MM.1S (cell line): ENCODE measurements at regions not wholly inside any gene's neighbourhood (a gene's known extent, or its start where the extent isn't known, plus 50 kb on each side); places are given as distances from the start of the nearest gene placed in this dataset.

Source experiments
- DNase-seq: peaks from one replicate; pipeline ENCODE4 v3.0.0-alpha.2; 2015
- H2AFZ ChIP-seq: fragments of 300-600 bp; sonication (generic); 2 replicates; pipeline ENCODE4 v1.6.0; 2016; ENCODE audit warnings: antibody characterized with exemption, low read length
- H3F3A ChIP-seq: fragments of 300-600 bp; sonication (generic); 2 replicates; pipeline ENCODE4 v1.6.1; 2016; ENCODE audit warnings: mild to moderate bottlenecking, antibody characterized with exemption, low read length, moderate library complexity, mixed read lengths; ENCODE audit not compliant: insufficient read depth
- H3K27ac ChIP-seq: fragments of 300-600 bp; sonication (generic); 2 replicates; pipeline ENCODE4 v1.5.1; 2016; ENCODE audit warnings: mild to moderate bottlenecking, low read length
- H3K27me3 ChIP-seq: fragments of 300-600 bp; sonication (generic); replicated peaks from 2 replicates; pipeline ENCODE4 v1.6.0; 2016; ENCODE audit warnings: low read length; ENCODE audit not compliant: insufficient read depth
- H3K36me3 ChIP-seq: fragments of 300-600 bp; sonication (generic); replicated peaks from 2 replicates; pipeline ENCODE4 v1.6.1; 2016; ENCODE audit warnings: mild to moderate bottlenecking, low read length, mixed read lengths; ENCODE audit not compliant: insufficient read depth
- H3K4me1 ChIP-seq: fragments of 300-600 bp; sonication (generic); 2 replicates; pipeline ENCODE4 v1.6.1; 2016; ENCODE audit warnings: low read length, mixed read lengths
- H3K4me2 ChIP-seq: fragments of 300-600 bp; sonication (generic); 2 replicates; pipeline ENCODE4 v1.6.0; 2016; ENCODE audit warnings: low read depth, low read length
- H3K4me3 ChIP-seq: fragments of 300-600 bp; sonication (generic); 2 replicates; pipeline ENCODE4 v1.5.1; 2016; ENCODE audit warnings: low read length, mixed read lengths
- H3K79me2 ChIP-seq: fragments of 300-600 bp; sonication (generic); 2 replicates; pipeline ENCODE4 v1.6.1; 2016; ENCODE audit warnings: mixed run types, low read length, mixed read lengths
- H3K9ac ChIP-seq: fragments of 300-600 bp; sonication (generic); 2 replicates; pipeline ENCODE4 v1.6.1; 2016; ENCODE audit warnings: low read length, mixed read lengths
- H3K9me2 ChIP-seq: fragments of 300-600 bp; sonication (generic); replicated peaks from 2 replicates; pipeline ENCODE4 v1.6.1; 2016; ENCODE audit warnings: mild to moderate bottlenecking, low read length, mixed read lengths; ENCODE audit not compliant: insufficient read depth
- H3K9me3 ChIP-seq: fragments of 300-600 bp; sonication (generic); replicated peaks from 2 replicates; pipeline ENCODE4 v1.6.1; 2016; ENCODE audit warnings: mild to moderate bottlenecking, low read length, mixed read lengths; ENCODE audit not compliant: insufficient read depth
- H4K20me1 ChIP-seq: fragments of 300-600 bp; sonication (generic); 2 replicates; pipeline ENCODE4 v1.6.1; 2016; ENCODE audit warnings: mild to moderate bottlenecking, low read length, moderate library complexity, mixed read lengths; ENCODE audit not compliant: insufficient read depth
- EZH2 ChIP-seq: fragments of 300-600 bp; sonication (generic); optimal IDR thresholded peaks from 2 replicates; pipeline ENCODE3; 2017; ENCODE audit warnings: low read depth, mild to moderate bottlenecking, antibody characterized with exemption, low read length, mixed read lengths
- EZH2phosphoT487 ChIP-seq: fragments of 300-600 bp; sonication (generic); IDR thresholded peaks from 2 replicates; pipeline ENCODE4 v1.6.1; 2018; ENCODE audit warnings: antibody characterized with exemption, low read length
- TF ChIP-seq, protein P1 (sequence below): fragments of 300-600 bp; sonication (generic); IDR thresholded peaks from 2 replicates; pipeline ENCODE4 v1.5.1; 2016; ENCODE audit warnings: antibody characterized with exemption, low read length, mixed read lengths

DNA sequence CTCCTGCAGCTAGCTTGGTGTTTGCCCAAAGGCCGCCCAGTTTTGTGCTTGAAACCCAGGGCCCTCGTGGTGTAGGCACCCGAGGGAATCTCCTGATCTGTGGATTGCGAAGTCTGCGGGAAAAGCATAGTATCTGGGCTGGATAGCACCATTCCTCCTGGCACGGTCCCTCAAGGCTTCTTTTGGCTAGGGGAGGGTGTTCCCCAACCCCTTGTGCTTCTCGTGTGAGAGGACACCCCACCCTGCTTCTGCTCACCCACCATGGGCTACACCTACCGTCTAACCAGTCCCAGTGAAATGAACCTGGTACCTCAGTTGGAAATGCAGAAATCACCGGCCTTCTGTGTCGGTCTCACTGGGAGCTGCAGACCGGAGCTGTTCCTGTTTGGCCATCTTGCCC is 403.5 kb downstream of the USP25 start:
- no peak for TF ChIP-seq EZH2phosphoT487
- TF ChIP-seq, protein P1, sequence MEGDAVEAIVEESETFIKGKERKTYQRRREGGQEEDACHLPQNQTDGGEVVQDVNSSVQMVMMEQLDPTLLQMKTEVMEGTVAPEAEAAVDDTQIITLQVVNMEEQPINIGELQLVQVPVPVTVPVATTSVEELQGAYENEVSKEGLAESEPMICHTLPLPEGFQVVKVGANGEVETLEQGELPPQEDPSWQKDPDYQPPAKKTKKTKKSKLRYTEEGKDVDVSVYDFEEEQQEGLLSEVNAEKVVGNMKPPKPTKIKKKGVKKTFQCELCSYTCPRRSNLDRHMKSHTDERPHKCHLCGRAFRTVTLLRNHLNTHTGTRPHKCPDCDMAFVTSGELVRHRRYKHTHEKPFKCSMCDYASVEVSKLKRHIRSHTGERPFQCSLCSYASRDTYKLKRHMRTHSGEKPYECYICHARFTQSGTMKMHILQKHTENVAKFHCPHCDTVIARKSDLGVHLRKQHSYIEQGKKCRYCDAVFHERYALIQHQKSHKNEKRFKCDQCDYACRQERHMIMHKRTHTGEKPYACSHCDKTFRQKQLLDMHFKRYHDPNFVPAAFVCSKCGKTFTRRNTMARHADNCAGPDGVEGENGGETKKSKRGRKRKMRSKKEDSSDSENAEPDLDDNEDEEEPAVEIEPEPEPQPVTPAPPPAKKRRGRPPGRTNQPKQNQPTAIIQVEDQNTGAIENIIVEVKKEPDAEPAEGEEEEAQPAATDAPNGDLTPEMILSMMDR: no peak
- no peak for TF ChIP-seq EZH2
- H3F3A ChIP-seq: no peaks in the 10 kb centered on the region
- H3K36me3 ChIP-seq: no peaks in the 10 kb centered on the region
- DNase-seq: no peak
- no peaks in the 10 kb centered on the region for H3K9me3 ChIP-seq
- H3K79me2 ChIP-seq: no peaks in the 10 kb centered on the region
- no peak overlapping the region for H3K9ac ChIP-seq
- H3K27me3 ChIP-seq: no peaks in the 10 kb centered on the region
- H3K9me2 ChIP-seq: no peaks in the 10 kb centered on the region
- H3K4me2 ChIP-seq: no peak overlapping the region
- H3K27ac ChIP-seq: no peak overlapping the region
- no peak overlapping the region for H3K4me3 ChIP-seq
- no peak overlapping the region for H2AFZ ChIP-seq
- H4K20me1 ChIP-seq: no peaks in the 10 kb centered on the region
- H3K4me1 ChIP-seq: no peaks in the 10 kb centered on the region

DNA sequence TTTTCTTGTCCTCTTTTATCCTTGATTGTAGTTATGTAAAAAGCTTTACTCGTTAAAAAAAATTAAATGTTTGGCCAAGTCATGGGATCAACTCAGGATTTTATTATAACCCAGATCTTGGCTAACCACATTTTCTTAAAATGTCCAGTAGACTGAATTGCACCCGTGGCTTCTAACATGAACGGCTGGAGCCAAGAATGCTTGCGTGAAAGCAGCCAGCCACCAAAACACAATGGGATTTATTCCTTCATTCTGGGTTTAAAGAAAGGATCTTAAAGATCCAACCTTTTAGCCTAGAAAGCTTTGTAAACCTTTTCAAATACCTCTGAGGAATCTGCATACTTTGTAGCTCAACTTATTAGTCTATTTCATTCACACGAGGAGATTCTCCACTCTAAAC is 404.4 kb downstream of the USP25 start:
- Histone ChIP-seq H3K9me2 (no peaks in the 10 kb centered on the region), H3K9me3 (no peaks in the 10 kb centered on the region), H3K27me3 (no peaks in the 10 kb centered on the region), H3K4me2 (no peak overlapping the region), H3K36me3 (no peaks in the 10 kb centered on the region), H3K9ac (no peak overlapping the region), H2AFZ (no peak overlapping the region), H3K4me3 (no peak overlapping the region), H3K4me1 (no peaks in the 10 kb centered on the region), H3K79me2 (no peaks in the 10 kb centered on the region), H3K27ac (no peak overlapping the region), H4K20me1 (no peaks in the 10 kb centered on the region), H3F3A (no peaks in the 10 kb centered on the region)
- TF ChIP-seq, protein P1: no peak
- DNase-seq: no peak

DNA sequence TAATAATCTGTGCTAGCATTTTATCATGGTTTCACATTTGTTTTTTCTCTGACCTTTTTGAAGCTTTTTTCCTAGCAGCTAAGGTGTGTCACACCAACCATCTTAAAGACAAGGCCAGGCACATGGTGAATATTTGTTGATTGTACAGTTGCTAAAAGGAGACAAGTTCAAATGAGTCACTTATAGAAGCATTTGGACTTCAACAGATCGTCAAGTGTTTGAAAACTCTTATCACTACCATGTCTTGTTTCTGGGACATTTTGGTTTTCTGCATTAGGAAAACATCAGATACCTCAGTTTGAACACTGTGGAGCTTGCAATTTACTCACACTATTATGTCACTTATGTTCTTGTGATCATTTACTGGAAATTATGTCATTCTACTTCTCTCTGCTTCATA is 407.3 kb downstream of the USP25 start:
- TF ChIP-seq EZH2 (no peak), EZH2phosphoT487 (no peak)
- TF ChIP-seq, protein P1: no peak
- Histone ChIP-seq H3K79me2 (no peaks in the 10 kb centered on the region), H3K27ac (no peak overlapping the region), H3K9me3 (no peaks in the 10 kb centered on the region), H4K20me1 (no peaks in the 10 kb centered on the region), H3K9ac (no peak overlapping the region), H2AFZ (no peak overlapping the region), H3F3A (no peaks in the 10 kb centered on the region), H3K9me2 (no peaks in the 10 kb centered on the region), H3K27me3 (no peaks in the 10 kb centered on the region), H3K4me3 (no peak overlapping the region), H3K4me2 (no peak overlapping the region), H3K4me1 (no peaks in the 10 kb centered on the region), H3K36me3 (no peaks in the 10 kb centered on the region)
- no peak for DNase-seq

DNA sequence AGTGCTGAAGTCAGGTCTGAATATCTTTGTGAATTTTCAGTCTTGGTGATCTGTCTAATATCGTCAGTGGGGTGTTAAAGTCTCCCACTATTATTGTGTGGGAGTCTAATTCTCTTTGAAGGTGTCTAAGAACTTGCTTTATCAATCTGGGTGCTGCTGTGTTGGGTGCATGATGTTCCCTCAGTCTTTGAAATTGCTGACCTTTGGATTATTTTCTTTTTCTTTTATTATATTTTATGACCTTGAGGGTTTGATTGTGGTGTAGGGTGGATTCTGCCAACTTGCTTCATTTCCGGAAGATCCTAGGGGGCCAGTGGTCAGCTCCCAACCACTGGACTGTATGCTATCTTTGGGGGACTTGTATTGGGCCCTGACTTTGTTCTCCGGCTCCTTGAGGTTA is 415.3 kb downstream of the USP25 start:
- Histone ChIP-seq H3K36me3 (no peaks in the 10 kb centered on the region), H3K27ac (no peak overlapping the region), H3K4me2 (no peak overlapping the region)

More for the DNA sequence above, 415.3 kb downstream of the USP25 start:
- Histone ChIP-seq H3K9ac (no peak overlapping the region), H2AFZ (no peak overlapping the region), H3K9me2 (no peaks in the 10 kb centered on the region), H3K4me3 (no peak overlapping the region), H3K4me1 (no peaks in the 10 kb centered on the region), H3K27me3 (no peaks in the 10 kb centered on the region), H3K9me3 (no peaks in the 10 kb centered on the region), H4K20me1 (no peaks in the 10 kb centered on the region), H3K79me2 (no peaks in the 10 kb centered on the region), H3F3A (no peaks in the 10 kb centered on the region)
- DNase-seq: no peak
- TF ChIP-seq EZH2 (no peak), EZH2phosphoT487 (no peak)
